HL-60 (cell line): ENCODE measurements at regions not wholly inside any gene's neighbourhood (a gene's known extent, or its start where the extent isn't known, plus 50 kb on each side); places are given as distances from the start of the nearest gene placed in this dataset.

Experiments
- DNase-seq, 2 experiments: peaks; one replicate each; pipeline ENCODE4 v3.0.0-alpha.2; 2010 to 2020; ENCODE audit warnings: low read depth in 1 of 2, low spot score in 1 of 2
- H3K27ac ChIP-seq: fragments of 250-450 bp; sonication (Bioruptor Pico); replicated peaks from 2 replicates; pipeline ENCODE4 v1.5.1; 2020; ENCODE audit warnings: mild to moderate bottlenecking, moderate library complexity
- H3K27me3 ChIP-seq: fragments of 250-450 bp; sonication (Bioruptor Pico); 2 replicates; pipeline ENCODE4 v1.5.1; 2021; ENCODE audit warnings: mild to moderate bottlenecking, moderate library complexity; ENCODE audit not compliant: insufficient read depth, poor library complexity, severe bottlenecking
- H3K4me3 ChIP-seq: replicated peaks from 2 replicates; pipeline ENCODE4 v1.5.1; 2011; ENCODE audit warnings: mild to moderate bottlenecking, control low read depth, low read length; ENCODE audit not compliant: insufficient read depth
- GABPA ChIP-seq: IDR thresholded peaks from 2 replicates; pipeline ENCODE4 v1.6.1; 2012; ENCODE audit warnings: low read depth
- POLR2AphosphoS5 ChIP-seq: IDR thresholded peaks from 2 replicates; pipeline ENCODE4 v1.6.1; 2012; ENCODE audit warnings: low read depth
- SPI1 ChIP-seq: IDR thresholded peaks from 2 replicates; pipeline ENCODE4 v1.6.1; 2012; ENCODE audit warnings: low read depth, mild to moderate bottlenecking, borderline replicate concordance
- TF ChIP-seq, protein P1 (sequence below): IDR thresholded peaks from one replicate; pipeline ENCODE4 v1.5.1; 2011; ENCODE audit warnings: low read length, control low read depth, inconsistent platforms; ENCODE audit not compliant: insufficient read depth
- TF ChIP-seq, protein P2 (sequence below): IDR thresholded peaks from 2 replicates; pipeline ENCODE4 v1.6.1; 2012; ENCODE audit warnings: low read depth; ENCODE audit not compliant: insufficient replicate concordance

GRCh38 chr13:40169476-40169875 lies 497.0 kb downstream of the FOXO1 start:
- TF ChIP-seq GABPA: no peak
- TF ChIP-seq, protein P1, sequence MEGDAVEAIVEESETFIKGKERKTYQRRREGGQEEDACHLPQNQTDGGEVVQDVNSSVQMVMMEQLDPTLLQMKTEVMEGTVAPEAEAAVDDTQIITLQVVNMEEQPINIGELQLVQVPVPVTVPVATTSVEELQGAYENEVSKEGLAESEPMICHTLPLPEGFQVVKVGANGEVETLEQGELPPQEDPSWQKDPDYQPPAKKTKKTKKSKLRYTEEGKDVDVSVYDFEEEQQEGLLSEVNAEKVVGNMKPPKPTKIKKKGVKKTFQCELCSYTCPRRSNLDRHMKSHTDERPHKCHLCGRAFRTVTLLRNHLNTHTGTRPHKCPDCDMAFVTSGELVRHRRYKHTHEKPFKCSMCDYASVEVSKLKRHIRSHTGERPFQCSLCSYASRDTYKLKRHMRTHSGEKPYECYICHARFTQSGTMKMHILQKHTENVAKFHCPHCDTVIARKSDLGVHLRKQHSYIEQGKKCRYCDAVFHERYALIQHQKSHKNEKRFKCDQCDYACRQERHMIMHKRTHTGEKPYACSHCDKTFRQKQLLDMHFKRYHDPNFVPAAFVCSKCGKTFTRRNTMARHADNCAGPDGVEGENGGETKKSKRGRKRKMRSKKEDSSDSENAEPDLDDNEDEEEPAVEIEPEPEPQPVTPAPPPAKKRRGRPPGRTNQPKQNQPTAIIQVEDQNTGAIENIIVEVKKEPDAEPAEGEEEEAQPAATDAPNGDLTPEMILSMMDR: no peak
- TF ChIP-seq SPI1: no peak
- TF ChIP-seq POLR2AphosphoS5: no peak
- TF ChIP-seq, protein P2, sequence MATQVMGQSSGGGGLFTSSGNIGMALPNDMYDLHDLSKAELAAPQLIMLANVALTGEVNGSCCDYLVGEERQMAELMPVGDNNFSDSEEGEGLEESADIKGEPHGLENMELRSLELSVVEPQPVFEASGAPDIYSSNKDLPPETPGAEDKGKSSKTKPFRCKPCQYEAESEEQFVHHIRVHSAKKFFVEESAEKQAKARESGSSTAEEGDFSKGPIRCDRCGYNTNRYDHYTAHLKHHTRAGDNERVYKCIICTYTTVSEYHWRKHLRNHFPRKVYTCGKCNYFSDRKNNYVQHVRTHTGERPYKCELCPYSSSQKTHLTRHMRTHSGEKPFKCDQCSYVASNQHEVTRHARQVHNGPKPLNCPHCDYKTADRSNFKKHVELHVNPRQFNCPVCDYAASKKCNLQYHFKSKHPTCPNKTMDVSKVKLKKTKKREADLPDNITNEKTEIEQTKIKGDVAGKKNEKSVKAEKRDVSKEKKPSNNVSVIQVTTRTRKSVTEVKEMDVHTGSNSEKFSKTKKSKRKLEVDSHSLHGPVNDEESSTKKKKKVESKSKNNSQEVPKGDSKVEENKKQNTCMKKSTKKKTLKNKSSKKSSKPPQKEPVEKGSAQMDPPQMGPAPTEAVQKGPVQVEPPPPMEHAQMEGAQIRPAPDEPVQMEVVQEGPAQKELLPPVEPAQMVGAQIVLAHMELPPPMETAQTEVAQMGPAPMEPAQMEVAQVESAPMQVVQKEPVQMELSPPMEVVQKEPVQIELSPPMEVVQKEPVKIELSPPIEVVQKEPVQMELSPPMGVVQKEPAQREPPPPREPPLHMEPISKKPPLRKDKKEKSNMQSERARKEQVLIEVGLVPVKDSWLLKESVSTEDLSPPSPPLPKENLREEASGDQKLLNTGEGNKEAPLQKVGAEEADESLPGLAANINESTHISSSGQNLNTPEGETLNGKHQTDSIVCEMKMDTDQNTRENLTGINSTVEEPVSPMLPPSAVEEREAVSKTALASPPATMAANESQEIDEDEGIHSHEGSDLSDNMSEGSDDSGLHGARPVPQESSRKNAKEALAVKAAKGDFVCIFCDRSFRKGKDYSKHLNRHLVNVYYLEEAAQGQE: no peak
- Histone ChIP-seq H3K4me3 (no peak overlapping the region), H3K27me3 (peaks cover 19% of the 10 kb centered on the region), H3K27ac (no peak overlapping the region)
- DNase-seq: no peak

DNA sequence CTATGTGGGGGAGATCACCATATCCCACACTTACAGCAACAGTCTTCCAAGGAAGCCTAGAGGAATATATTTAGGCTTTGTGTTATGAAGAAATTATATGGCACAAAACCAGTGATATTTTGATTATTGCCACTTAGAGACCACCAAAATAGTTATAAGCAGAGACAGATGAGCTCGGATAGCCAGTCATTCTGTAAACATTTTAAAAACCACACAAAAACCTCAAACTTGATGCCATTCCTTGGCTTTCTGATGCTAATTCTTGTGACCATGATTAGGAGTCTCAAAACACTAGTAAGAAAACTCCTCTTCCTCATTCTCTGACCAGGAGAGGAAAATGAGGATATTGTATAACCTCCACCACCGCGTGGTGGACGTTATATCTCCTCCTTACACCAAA lies 496.4 kb downstream of the FOXO1 start:
- no peak for DNase-seq
- TF ChIP-seq SPI1: 0 out of 2 replicates have a peak, but pooled peaks have one; percentile 11
- TF ChIP-seq, protein P1: no peak
- peaks cover 19% of the 10 kb centered on the region for H3K27me3 ChIP-seq
- no peak overlapping the region for H3K27ac ChIP-seq
- H3K4me3 ChIP-seq: no peak overlapping the region

- TF ChIP-seq POLR2AphosphoS5 (no peak), SPI1 (no peak), GABPA (no peak)
- TF ChIP-seq, protein P2: no peak
- TF ChIP-seq, protein P1: no peak
- Histone ChIP-seq H3K4me3 (no peak overlapping the region), H3K27ac (no peak overlapping the region), H3K27me3 (peaks cover 16% of the 10 kb centered on the region)
- no peak for DNase-seq
These were observed 495.5 kb downstream of the FOXO1 start for GRCh38 chr13:40170982-40171381.

DNA sequence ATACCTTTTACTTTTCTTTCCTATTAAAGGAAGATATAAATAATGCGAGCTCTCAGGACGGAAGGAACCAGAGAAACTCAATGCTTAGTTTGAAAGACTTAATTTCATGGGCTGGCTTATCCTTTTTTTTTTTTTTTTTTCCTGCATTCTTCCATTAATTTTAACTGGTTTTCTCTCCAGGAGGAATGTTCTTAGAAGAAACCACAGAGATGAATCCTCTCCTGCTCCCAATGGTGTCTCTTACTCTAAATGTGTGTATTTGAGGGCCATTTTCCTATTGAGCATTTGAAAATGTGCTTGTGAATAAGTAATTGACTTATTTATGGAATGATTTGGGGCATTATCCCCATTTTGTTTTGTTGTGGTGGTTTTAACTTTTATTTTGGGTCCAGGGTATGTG lies 494.9 kb downstream of the FOXO1 start:
- TF ChIP-seq, protein P2: no peak
- Histone ChIP-seq H3K27me3 (peaks cover 13% of the 10 kb centered on the region), H3K27ac (no peak overlapping the region), H3K4me3 (no peak overlapping the region)
- no peak for DNase-seq
